ENCODE measurements at regions not wholly inside any gene's neighbourhood (a gene's known extent, or its start where the extent isn't known, plus 50 kb on each side); places are given as distances from the start of the nearest gene placed in this dataset.

DNA sequence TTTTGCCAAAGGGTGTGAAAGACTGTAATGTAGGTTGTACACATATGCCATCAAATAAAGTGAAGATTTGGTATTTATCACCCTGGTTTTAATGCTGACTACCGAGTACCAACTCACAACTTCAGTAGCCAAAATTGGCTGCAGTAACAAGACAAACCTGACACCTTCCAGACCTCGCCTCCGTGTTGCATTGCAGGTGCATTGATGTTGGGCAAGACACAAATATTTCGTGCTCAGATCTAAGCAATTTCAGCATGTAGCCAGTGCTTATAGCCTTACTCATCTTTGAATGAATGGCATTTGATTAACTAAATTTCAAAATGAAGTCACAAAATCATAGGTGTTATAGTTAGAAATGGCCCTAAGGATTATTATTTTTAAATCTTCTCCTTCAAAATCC, 400.2 kb downstream of the SOX2 start:
- peaks cover 3% of the 10 kb centered on the region for H3K9me3 ChIP-seq
- H3K27me3 ChIP-seq = no peaks in the 10 kb centered on the region
- TF ChIP-seq POLR2AphosphoS5 (IDR thresholded peaks at IDR 0.05; ENCODE audit: insufficient read depth in 1 of 2, low read depth in 1 of 2) (no peak), POLR2A (IDR thresholded peaks at IDR 0.05) (no peak)
- TF ChIP-seq, protein P1, sequence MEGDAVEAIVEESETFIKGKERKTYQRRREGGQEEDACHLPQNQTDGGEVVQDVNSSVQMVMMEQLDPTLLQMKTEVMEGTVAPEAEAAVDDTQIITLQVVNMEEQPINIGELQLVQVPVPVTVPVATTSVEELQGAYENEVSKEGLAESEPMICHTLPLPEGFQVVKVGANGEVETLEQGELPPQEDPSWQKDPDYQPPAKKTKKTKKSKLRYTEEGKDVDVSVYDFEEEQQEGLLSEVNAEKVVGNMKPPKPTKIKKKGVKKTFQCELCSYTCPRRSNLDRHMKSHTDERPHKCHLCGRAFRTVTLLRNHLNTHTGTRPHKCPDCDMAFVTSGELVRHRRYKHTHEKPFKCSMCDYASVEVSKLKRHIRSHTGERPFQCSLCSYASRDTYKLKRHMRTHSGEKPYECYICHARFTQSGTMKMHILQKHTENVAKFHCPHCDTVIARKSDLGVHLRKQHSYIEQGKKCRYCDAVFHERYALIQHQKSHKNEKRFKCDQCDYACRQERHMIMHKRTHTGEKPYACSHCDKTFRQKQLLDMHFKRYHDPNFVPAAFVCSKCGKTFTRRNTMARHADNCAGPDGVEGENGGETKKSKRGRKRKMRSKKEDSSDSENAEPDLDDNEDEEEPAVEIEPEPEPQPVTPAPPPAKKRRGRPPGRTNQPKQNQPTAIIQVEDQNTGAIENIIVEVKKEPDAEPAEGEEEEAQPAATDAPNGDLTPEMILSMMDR (IDR thresholded peaks at IDR 0.05) = no peak
- H3K27ac ChIP-seq = no peak overlapping the region
- no peaks in the 10 kb centered on the region for H3K4me1 ChIP-seq
- no peaks in the 10 kb centered on the region for H3K36me3 ChIP-seq
- no peak for DNase-seq (ENCODE audit: extremely low spot score in 2 of 2)
- H3K4me3 ChIP-seq = no peak overlapping the region
- intact Hi-C loops (cut with DNase I) = no loop called here

DNA sequence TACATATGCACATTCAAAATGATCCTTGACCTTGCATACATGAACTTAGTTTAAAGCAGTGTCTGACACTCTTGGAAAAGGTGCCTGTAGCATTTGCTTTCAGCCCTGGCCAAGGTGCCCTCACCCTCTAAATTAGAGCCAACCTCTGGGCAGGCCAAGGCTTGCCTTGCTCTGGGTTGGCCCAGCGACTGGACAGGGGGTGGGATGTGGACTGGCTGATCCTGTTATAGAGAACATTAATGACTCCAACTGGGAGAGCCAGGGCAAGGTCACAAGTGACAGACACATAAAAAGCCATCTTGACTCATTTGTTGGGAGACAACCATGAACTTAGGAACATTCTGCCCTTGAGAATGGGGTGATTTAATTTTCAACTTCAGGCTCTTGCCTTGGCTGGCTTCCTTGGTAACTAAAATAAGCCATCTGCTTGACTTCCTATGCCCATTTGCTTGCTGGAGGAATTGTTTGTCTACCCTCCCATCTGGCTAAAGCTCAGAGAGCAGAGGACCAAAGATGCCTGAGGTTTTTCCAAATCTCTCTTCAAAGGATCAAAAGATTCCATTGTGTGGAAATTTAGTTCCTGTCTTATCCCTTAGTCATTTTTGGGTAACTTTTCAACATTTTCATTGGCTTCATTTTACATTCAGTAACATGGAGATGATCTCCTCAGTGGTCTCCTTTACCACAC, 403.7 kb downstream of the SOX2 start:
- Histone ChIP-seq H3K4me3 (no peak overlapping the region), H3K9me3 (no peaks in the 10 kb centered on the region), H3K4me1 (no peaks in the 10 kb centered on the region), H3K27ac (no peak overlapping the region), H3K27me3 (no peaks in the 10 kb centered on the region), H3K36me3 (no peaks in the 10 kb centered on the region)
- no peak for TF ChIP-seq POLR2AphosphoS5 (IDR thresholded peaks at IDR 0.05; ENCODE audit: insufficient read depth in 1 of 2, low read depth in 1 of 2)
- TF ChIP-seq, protein P1 (IDR thresholded peaks at IDR 0.05) = no peak
- no peak for TF ChIP-seq POLR2A (IDR thresholded peaks at IDR 0.05)
- intact Hi-C loops (cut with DNase I) = no loop called here
- no peak for DNase-seq (ENCODE audit: extremely low spot score in 2 of 2)

DNA sequence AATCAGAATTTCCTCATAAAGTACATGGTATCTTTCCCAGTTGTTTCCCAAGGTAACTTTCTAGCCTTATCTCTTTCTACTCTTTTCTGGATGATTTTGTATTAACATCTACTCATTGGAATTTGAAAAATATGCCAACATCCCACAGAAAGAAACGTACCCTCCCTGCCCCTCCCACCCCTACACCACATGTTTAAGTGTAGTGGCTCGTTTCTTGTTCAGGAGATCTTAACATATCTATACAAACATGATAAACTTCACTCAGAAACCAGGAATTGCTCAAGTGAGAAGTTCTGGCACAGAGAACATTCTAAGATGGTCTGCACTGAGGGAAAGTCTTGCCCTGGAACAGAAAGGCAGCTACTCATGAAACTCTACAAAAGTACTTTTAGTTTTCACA, 404.7 kb downstream of the SOX2 start:
- intact Hi-C loops (cut with DNase I) = no loop called here
- TF ChIP-seq POLR2A (IDR thresholded peaks at IDR 0.05) (no peak), POLR2AphosphoS5 (IDR thresholded peaks at IDR 0.05; ENCODE audit: insufficient read depth in 1 of 2, low read depth in 1 of 2) (no peak)
- H3K27ac ChIP-seq = no peak overlapping the region
- no peak for DNase-seq (ENCODE audit: extremely low spot score in 2 of 2)
- no peaks in the 10 kb centered on the region for H3K4me1 ChIP-seq
- no peaks in the 10 kb centered on the region for H3K9me3 ChIP-seq
- no peaks in the 10 kb centered on the region for H3K36me3 ChIP-seq
- H3K27me3 ChIP-seq = no peaks in the 10 kb centered on the region
- H3K4me3 ChIP-seq = no peak overlapping the region

DNA sequence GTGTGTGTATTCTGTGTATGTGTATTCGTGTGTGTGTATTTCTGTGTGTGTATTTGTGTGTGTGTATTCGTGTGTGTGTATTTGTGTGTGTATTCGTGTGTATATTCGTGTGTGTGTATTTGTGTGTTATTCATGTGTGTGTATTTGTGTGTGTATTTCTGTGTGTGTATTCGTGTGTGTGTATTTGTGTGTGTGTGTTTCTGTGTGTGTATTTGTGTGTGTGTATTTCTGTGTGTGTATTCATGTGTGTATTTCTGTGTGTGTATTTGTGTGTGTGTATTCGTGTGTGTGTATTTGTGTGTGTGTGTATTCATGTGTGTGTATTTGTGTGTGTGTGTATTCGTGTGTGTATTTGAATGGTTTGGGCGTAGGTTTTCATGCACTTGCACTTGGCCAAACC, 405.4 kb downstream of the SOX2 start:
- Histone ChIP-seq H3K4me3 (no peak overlapping the region), H3K27ac (no peak overlapping the region), H3K27me3 (no peaks in the 10 kb centered on the region), H3K36me3 (no peaks in the 10 kb centered on the region), H3K9me3 (no peaks in the 10 kb centered on the region), H3K4me1 (no peaks in the 10 kb centered on the region)
- DNase-seq (ENCODE audit: extremely low spot score in 2 of 2) = no peak
- intact Hi-C loops (cut with DNase I) = no loop called here
- TF ChIP-seq POLR2AphosphoS5 (IDR thresholded peaks at IDR 0.05; ENCODE audit: insufficient read depth in 1 of 2, low read depth in 1 of 2) = no peak
- TF ChIP-seq, protein P1 (IDR thresholded peaks at IDR 0.05) = no peak
- TF ChIP-seq POLR2A (IDR thresholded peaks at IDR 0.05) = no peak

DNA sequence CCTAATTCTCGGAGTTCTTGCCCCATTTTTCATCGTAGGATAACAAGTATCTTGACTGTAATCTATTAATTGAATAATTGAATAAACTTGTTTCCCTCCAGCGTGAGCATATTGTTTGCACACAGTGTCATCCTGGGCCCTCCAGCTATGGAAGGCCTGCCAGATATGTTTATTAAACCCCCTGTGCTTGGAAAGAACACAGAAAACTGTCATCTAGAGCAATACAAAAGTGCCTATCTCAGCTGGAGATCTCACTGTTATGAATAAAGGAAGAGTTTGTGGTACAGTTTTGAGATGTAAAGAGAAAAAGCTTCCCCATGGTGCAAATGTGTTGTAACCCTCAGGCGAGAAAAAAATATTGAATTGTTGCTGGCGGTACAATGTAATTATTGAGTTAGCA, 405.9 kb downstream of the SOX2 start:
- intact Hi-C loops (cut with DNase I) = no loop called here
- Histone ChIP-seq H3K36me3 (no peaks in the 10 kb centered on the region), H3K4me1 (no peaks in the 10 kb centered on the region), H3K4me3 (no peak overlapping the region), H3K9me3 (no peaks in the 10 kb centered on the region), H3K27ac (no peak overlapping the region), H3K27me3 (no peaks in the 10 kb centered on the region)
- TF ChIP-seq POLR2AphosphoS5 (IDR thresholded peaks at IDR 0.05; ENCODE audit: insufficient read depth in 1 of 2, low read depth in 1 of 2) = no peak
- DNase-seq (ENCODE audit: extremely low spot score in 2 of 2) = no peak

DNA sequence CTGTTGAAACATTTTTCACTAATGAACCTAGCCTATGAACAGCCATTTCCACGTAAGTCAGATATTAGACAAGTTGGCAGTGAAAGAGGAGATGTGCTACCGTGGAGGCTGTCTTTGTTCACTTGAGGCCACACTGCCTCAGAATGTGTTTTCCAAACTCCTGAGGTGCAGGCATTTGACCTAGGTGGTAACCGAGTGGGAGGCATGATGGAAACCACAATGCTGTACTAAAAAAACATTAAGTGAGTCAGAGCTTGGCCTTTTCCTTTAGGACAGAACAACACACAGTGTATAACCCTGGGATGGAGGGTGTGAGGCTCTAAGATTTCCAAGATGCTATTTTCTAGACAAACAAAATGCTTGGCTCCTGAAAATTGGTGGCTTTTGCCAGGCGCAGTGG, 406.3 kb downstream of the SOX2 start:
- intact Hi-C loops (cut with DNase I) = no loop called here
- no peaks in the 10 kb centered on the region for H3K4me1 ChIP-seq

More for the DNA sequence above, 406.3 kb downstream of the SOX2 start:
- DNase-seq (ENCODE audit: extremely low spot score in 2 of 2) = no peak
- TF ChIP-seq, protein P1 (IDR thresholded peaks at IDR 0.05) = no peak
- no peak for TF ChIP-seq POLR2A (IDR thresholded peaks at IDR 0.05)
- no peak for TF ChIP-seq POLR2AphosphoS5 (IDR thresholded peaks at IDR 0.05; ENCODE audit: insufficient read depth in 1 of 2, low read depth in 1 of 2)
- Histone ChIP-seq H3K9me3 (no peaks in the 10 kb centered on the region), H3K4me3 (no peak overlapping the region), H3K36me3 (no peaks in the 10 kb centered on the region), H3K27ac (no peak overlapping the region), H3K27me3 (no peaks in the 10 kb centered on the region)

All from vagina (tissue), 2 donors.